PFSK-1 (cell line): ENCODE measurements at regions not wholly inside any gene's neighbourhood (a gene's known extent, or its start where the extent isn't known, plus 50 kb on each side); places are given as distances from the start of the nearest gene placed in this dataset.

ENCODE experiments used
- POLR2AphosphoS5 ChIP-seq: IDR thresholded peaks from 2 replicates; pipeline ENCODE4 v1.6.1; 2012; ENCODE audit warnings: low read depth, mild to moderate bottlenecking, control low read depth, low read length, moderate library complexity
- REST ChIP-seq, 2 experiments: IDR thresholded peaks; 2 replicates each; pipeline versions ENCODE4 v1.6.1 to v1.8.0; 2011 to 2012; ENCODE audit warnings: low read depth in 2 of 2, low read length in 2 of 2, control low read depth in 1 of 2, inconsistent platforms in 1 of 2, mild to moderate bottlenecking in 1 of 2, moderate library complexity in 1 of 2; ENCODE audit not compliant: insufficient read depth in 1 of 2
- SIN3A ChIP-seq: IDR thresholded peaks from 2 replicates; pipeline ENCODE4 v1.6.1; 2012; ENCODE audit warnings: mild to moderate bottlenecking, low read length, moderate library complexity, borderline replicate concordance; ENCODE audit not compliant: insufficient read depth
- TAF1 ChIP-seq: IDR thresholded peaks from 2 replicates; pipeline ENCODE4 v1.6.1; 2012; ENCODE audit warnings: low read length, control low read depth, borderline replicate concordance; ENCODE audit not compliant: insufficient read depth

GRCh38 chr5:40378396-40379177 is 301.1 kb upstream of the PTGER4 start:
- TF ChIP-seq TAF1 (no peak), REST (IDR thresholded peaks at IDR 0.05; ENCODE audit: insufficient read depth in 1 of 2, low read depth in 2 of 2, low read length in 2 of 2) (no peak), POLR2AphosphoS5 (no peak), SIN3A (no peak)
